Glutamatergic neuron (in vitro differentiated cells): ENCODE measurements at regions not wholly inside any gene's neighbourhood (a gene's known extent, or its start where the extent isn't known, plus 50 kb on each side); places are given as distances from the start of the nearest gene placed in this dataset.

Experiments
- DNase-seq: peaks from one replicate; pipeline ENCODE4 v3.0.0; 2022
- H3K27ac Mint-ChIP-seq: one replicate; pipeline ENCODE4 v1.8.0; 2020; ENCODE audit warnings: mild to moderate bottlenecking, mixed read lengths, inconsistent platforms; ENCODE audit not compliant: unreplicated experiment
- H3K27me3 Mint-ChIP-seq: one replicate; pipeline ENCODE4 v1.8.0; 2020; ENCODE audit warnings: mild to moderate bottlenecking, moderate library complexity, mixed read lengths, inconsistent platforms; ENCODE audit not compliant: unreplicated experiment
- H3K36me3 Mint-ChIP-seq: one replicate; pipeline ENCODE4 v1.8.0; 2020; ENCODE audit warnings: mild to moderate bottlenecking, mixed read lengths, inconsistent platforms; ENCODE audit not compliant: unreplicated experiment
- H3K4me1 Mint-ChIP-seq: one replicate; pipeline ENCODE4 v1.8.0; 2020; ENCODE audit warnings: mild to moderate bottlenecking, low read depth, mixed read lengths, inconsistent platforms; ENCODE audit not compliant: unreplicated experiment
- H3K4me3 Mint-ChIP-seq: one replicate; pipeline ENCODE4 v1.8.0; 2020; ENCODE audit warnings: mild to moderate bottlenecking, mixed read lengths, inconsistent platforms; ENCODE audit not compliant: unreplicated experiment
- H3K9me3 Mint-ChIP-seq: one replicate; pipeline ENCODE4 v1.8.0; 2020; ENCODE audit warnings: mild to moderate bottlenecking, moderate library complexity, mixed read lengths, inconsistent platforms; ENCODE audit not compliant: unreplicated experiment
- CTCF ChIP-seq: fragments of 200-600 bp; sonication (generic); IDR thresholded peaks from one replicate; pipeline ENCODE4 v1.5.0; 2021; ENCODE audit not compliant: partially characterized antibody, unreplicated experiment

GRCh38 chr1:5253036-5253435 lies 598.6 kb downstream of the AJAP1 start:
- no peak overlapping the region for H3K4me3 Mint-ChIP-seq
- no peaks in the 10 kb centered on the region for H3K36me3 Mint-ChIP-seq
- peaks cover 8% of the 10 kb centered on the region for H3K9me3 Mint-ChIP-seq
- DNase-seq = no peak
- TF ChIP-seq CTCF = no peak
- no peaks in the 10 kb centered on the region for H3K4me1 Mint-ChIP-seq
- no peak overlapping the region for H3K27ac Mint-ChIP-seq
- peaks cover 2% of the 10 kb centered on the region for H3K27me3 Mint-ChIP-seq

- DNase-seq = no peak
- Mint-ChIP-seq H3K27me3 (no peaks in the 10 kb centered on the region), H3K9me3 (peaks cover 8% of the 10 kb centered on the region), H3K4me1 (no peaks in the 10 kb centered on the region), H3K27ac (no peak overlapping the region), H3K36me3 (peaks cover 9% of the 10 kb centered on the region), H3K4me3 (no peak overlapping the region)
- TF ChIP-seq CTCF = no peak
These were observed 595.9 kb downstream of the AJAP1 start for GRCh38 chr1:5250336-5250735.

GRCh38 chr1:5245348-5245747 lies 590.9 kb downstream of the AJAP1 start:
- Mint-ChIP-seq H3K27me3 (peaks cover 2% of the 10 kb centered on the region), H3K36me3 (peaks cover 20% of the 10 kb centered on the region), H3K27ac (no peak overlapping the region), H3K4me3 (no peak overlapping the region), H3K9me3 (peaks cover 14% of the 10 kb centered on the region), H3K4me1 (no peaks in the 10 kb centered on the region)
- DNase-seq = no peak
- no peak for TF ChIP-seq CTCF

- no peak for DNase-seq
- Mint-ChIP-seq H3K36me3 (peaks cover 20% of the 10 kb centered on the region), H3K27me3 (peaks cover 2% of the 10 kb centered on the region), H3K4me3 (no peak overlapping the region), H3K27ac (no peak overlapping the region), H3K9me3 (peaks cover 12% of the 10 kb centered on the region), H3K4me1 (no peaks in the 10 kb centered on the region)
- TF ChIP-seq CTCF = no peak
These were observed 590.3 kb downstream of the AJAP1 start for GRCh38 chr1:5244631-5245285.

- Mint-ChIP-seq H3K4me1 (no peaks in the 10 kb centered on the region), H3K27ac (no peak overlapping the region), H3K9me3 (peaks cover 14% of the 10 kb centered on the region), H3K4me3 (no peak overlapping the region), H3K36me3 (peaks cover 20% of the 10 kb centered on the region), H3K27me3 (peaks cover 2% of the 10 kb centered on the region)
- DNase-seq = no peak
- no peak for TF ChIP-seq CTCF
These were observed 588.4 kb downstream of the AJAP1 start for GRCh38 chr1:5242850-5243249.
